Tibial artery (tissue), 4 donors: ENCODE measurements at regions not wholly inside any gene's neighbourhood (a gene's known extent, or its start where the extent isn't known, plus 50 kb on each side); places are given as distances from the start of the nearest gene placed in this dataset.

Experiments
- DNase-seq, 2 donors: peaks; one replicate each; pipeline ENCODE4 v3.0.0-alpha.2; 2019
- H3K27ac ChIP-seq, 2 donors: fragments of 200-600 bp; sonication (generic) in 1 of 2; 1 replicate in 1 of 2; 2 replicates in 1 of 2; pipeline ENCODE4 v1.5.1; 2018 to 2019; ENCODE audit warnings: mild to moderate bottlenecking in 1 of 2
- H3K27me3 ChIP-seq, 2 donors: fragments of 200-600 bp; sonication (generic) in 1 of 2; one replicate each; pipeline versions ENCODE4 v1.5.1 to v1.6.0; 2016 to 2019
- H3K36me3 ChIP-seq, 3 donors: fragments of 200-600 bp; sonication (generic) in 2 of 3; one replicate each; pipeline ENCODE4 v1.5.1; 2016 to 2019; ENCODE audit warnings: mild to moderate bottlenecking in 2 of 3
- H3K4me1 ChIP-seq, 4 donors: fragments of 200-600 bp; sonication (generic) in 2 of 4; 1 replicate in 3 of 4; 2 replicates in 1 of 4; pipeline ENCODE4 v1.5.1; 2016 to 2019
- H3K4me3 ChIP-seq, 2 donors: fragments of 200-600 bp; sonication (generic) in 1 of 2; 1 replicate in 1 of 2; 2 replicates in 1 of 2; pipeline ENCODE4 v1.5.1; 2018 to 2019; ENCODE audit warnings: mild to moderate bottlenecking in 2 of 2
- H3K9me3 ChIP-seq, 3 donors: fragments of 200-600 bp; sonication (generic) in 1 of 3; one replicate each; pipeline ENCODE4 v1.5.1; 2016 to 2019
- CTCF ChIP-seq, 2 experiments: fragments of 200-600 bp in 1 of 2; fragments of 450-650 bp in 1 of 2; IDR thresholded peaks; one replicate each; pipeline ENCODE4 v1.5.1; 2017 to 2019; ENCODE audit warnings: antibody characterized with exemption in 2 of 2, mild to moderate bottlenecking in 1 of 2, moderate library complexity in 1 of 2
- intact Hi-C: fragments of 100-400 bp; cut with DNase I; formaldehyde crosslinking; loops from one replicate; pipeline ENCODE4 v1.15.0; 2023; ENCODE audit warnings: low total_unique reads

GRCh38 chr4:81564025-81564424 lies 92.3 kb upstream of the RASGEF1B start:
- no peaks in the 10 kb centered on the region for H3K27me3 ChIP-seq
- H3K4me3 ChIP-seq, result no peak overlapping the region
- H3K4me1 ChIP-seq, result peaks cover 0 to 20% (median 5%) of the 10 kb centered on the region in 4 donors
- no peaks in the 10 kb centered on the region for H3K36me3 ChIP-seq
- H3K27ac ChIP-seq, result no peak overlapping the region
- no peaks in the 10 kb centered on the region for H3K9me3 ChIP-seq
- DNase-seq, result no peak
- TF ChIP-seq CTCF (IDR thresholded peaks at IDR 0.05), result no peak
- intact Hi-C loops, result no loop called here

GRCh38 chr4:81562093-81562492 lies 90.4 kb upstream of the RASGEF1B start:
- no peak for TF ChIP-seq CTCF (IDR thresholded peaks at IDR 0.05)
- Histone ChIP-seq H3K27me3 (no peaks in the 10 kb centered on the region), H3K4me3 (no peak overlapping the region), H3K9me3 (no peaks in the 10 kb centered on the region), H3K27ac (no peak overlapping the region), H3K4me1 (peaks cover 0 to 20% (median 5%) of the 10 kb centered on the region in 4 donors), H3K36me3 (no peaks in the 10 kb centered on the region)
- no peak for DNase-seq
- intact Hi-C loops, result no loop called here

GRCh38 chr4:81557306-81557705 lies 85.6 kb upstream of the RASGEF1B start:
- Histone ChIP-seq H3K36me3 (no peaks in the 10 kb centered on the region), H3K27me3 (no peaks in the 10 kb centered on the region), H3K9me3 (no peaks in the 10 kb centered on the region), H3K27ac (no peak overlapping the region), H3K4me1 (no peaks in the 10 kb centered on the region), H3K4me3 (no peak overlapping the region)
- TF ChIP-seq CTCF (IDR thresholded peaks at IDR 0.05), result no peak
- no peak for DNase-seq
- intact Hi-C loops, result no loop called here

DNA sequence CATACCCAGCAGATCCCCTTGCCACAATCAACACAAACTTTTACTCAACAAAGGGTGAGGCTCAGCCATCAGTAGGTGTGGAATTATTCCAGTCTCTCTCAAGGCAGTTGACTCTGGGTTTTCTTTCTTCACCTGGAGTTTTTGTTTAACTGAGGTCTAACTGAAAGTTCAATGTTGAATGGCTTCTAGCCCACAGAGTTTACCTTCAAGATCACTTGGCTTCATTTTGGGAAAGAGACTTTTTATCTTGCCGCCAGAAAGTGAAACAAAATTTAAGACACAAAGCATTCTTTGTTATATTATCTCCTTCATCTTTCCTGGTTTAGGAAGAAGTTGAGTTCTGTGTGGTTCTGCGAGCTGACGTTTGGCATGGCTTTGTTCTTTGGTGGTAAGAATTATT lies 83.8 kb upstream of the RASGEF1B start:
- intact Hi-C loops, result no loop called here
- Histone ChIP-seq H3K9me3 (no peaks in the 10 kb centered on the region), H3K4me3 (no peak overlapping the region), H3K27me3 (no peaks in the 10 kb centered on the region), H3K27ac (no peak overlapping the region), H3K4me1 (peaks cover 0 to under 1% (median 0%) of the 10 kb centered on the region in 4 donors), H3K36me3 (no peaks in the 10 kb centered on the region)
- TF ChIP-seq CTCF (IDR thresholded peaks at IDR 0.05), result no peak
- DNase-seq, result no peak

DNA sequence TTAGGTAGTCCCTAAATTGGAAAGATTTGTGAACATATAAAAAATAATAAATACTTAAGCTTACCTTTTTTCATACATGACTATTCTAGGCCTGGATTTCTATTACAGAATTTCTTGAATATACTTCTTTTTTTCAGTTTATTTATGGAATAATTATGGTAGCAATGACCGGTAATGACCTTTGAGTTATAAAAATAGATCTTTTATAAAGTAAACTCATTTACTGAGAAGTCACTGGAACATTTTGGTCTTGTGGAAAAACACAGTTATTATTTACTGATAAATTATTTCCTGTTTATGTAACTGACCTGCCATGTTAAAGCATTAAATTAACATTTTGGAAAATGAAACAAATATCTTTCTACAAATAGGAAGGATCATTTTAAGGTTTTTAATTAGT lies 80.4 kb upstream of the RASGEF1B start:
- no peak for TF ChIP-seq CTCF (IDR thresholded peaks at IDR 0.05)
- Histone ChIP-seq H3K27me3 (no peaks in the 10 kb centered on the region), H3K36me3 (no peaks in the 10 kb centered on the region), H3K27ac (no peak overlapping the region), H3K4me1 (peaks cover 0 to 3% (median 0%) of the 10 kb centered on the region in 4 donors), H3K9me3 (no peaks in the 10 kb centered on the region), H3K4me3 (no peak overlapping the region)
- no peak for DNase-seq
- intact Hi-C loops, result loop anchor here (5.0 kb wide), 1 partner anchor 95 kb away; no protein-coding TSS in a partner anchor

- DNase-seq, result no peak
- intact Hi-C loops, result loop anchor here (5.0 kb wide), 1 partner anchor 93 kb away; no protein-coding TSS in a partner anchor
- no peak for TF ChIP-seq CTCF (IDR thresholded peaks at IDR 0.05)
- Histone ChIP-seq H3K9me3 (no peaks in the 10 kb centered on the region), H3K27me3 (no peaks in the 10 kb centered on the region), H3K4me3 (no peak overlapping the region), H3K36me3 (no peaks in the 10 kb centered on the region), H3K27ac (no peak overlapping the region), H3K4me1 (peaks cover 0 to 3% (median 0%) of the 10 kb centered on the region in 4 donors)
Measured at GRCh38 chr4:81550388-81550859, 78.7 kb upstream of the RASGEF1B start.
